ENCODE measurements at regions not wholly inside any gene's neighbourhood (a gene's known extent, or its start where the extent isn't known, plus 50 kb on each side); places are given as distances from the start of the nearest gene placed in this dataset.

DNA sequence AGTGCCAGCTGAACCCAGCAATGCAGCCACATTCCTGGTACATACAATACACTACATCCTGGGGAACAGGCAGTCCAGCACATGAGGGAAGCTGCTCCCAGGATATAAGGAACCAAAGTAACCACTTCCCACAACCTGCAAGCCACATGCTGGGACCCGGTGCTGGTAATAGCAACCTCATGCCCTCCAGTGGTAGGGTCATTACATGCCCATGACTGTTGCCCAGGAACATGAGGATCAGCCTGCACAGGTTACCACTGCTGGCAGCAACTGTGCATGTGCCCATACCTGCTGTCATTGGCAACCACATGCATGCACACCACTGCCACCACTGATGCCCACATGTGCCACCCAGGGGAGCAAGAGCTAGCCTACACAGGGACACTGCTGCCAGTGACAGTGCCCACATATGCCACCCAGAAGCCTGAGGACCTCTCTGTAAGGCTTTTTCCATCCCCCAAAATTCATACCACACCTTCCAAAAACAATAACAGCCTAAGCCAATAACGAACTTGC lies 1982.5 kb downstream of the ARAP2 start:
- TF ChIP-seq EZH2 (IDR thresholded peaks at IDR 0.05; ENCODE audit: insufficient read depth, poor library complexity, severe bottlenecking) (no peak), EZH2phosphoT487 (IDR thresholded peaks at IDR 0.05; ENCODE audit: insufficient read depth, low read depth) (no peak)
